AG10803 (cell line): ENCODE measurements at regions not wholly inside any gene's neighbourhood (a gene's known extent, or its start where the extent isn't known, plus 50 kb on each side); places are given as distances from the start of the nearest gene placed in this dataset.

Experiments
- DNase-seq: peaks from one replicate; pipeline ENCODE4 v3.0.0; 2010; ENCODE audit warnings: low read depth
- H3K4me3 ChIP-seq: 2 replicates; pipeline ENCODE4 v1.5.1; 2011; ENCODE audit warnings: mild to moderate bottlenecking, low read length, control low read depth
- CTCF ChIP-seq: conservative IDR thresholded peaks from 2 replicates; pipeline ENCODE4 v1.5.1; 2011; ENCODE audit warnings: mild to moderate bottlenecking, low read length, control low read depth, inconsistent platforms

DNA sequence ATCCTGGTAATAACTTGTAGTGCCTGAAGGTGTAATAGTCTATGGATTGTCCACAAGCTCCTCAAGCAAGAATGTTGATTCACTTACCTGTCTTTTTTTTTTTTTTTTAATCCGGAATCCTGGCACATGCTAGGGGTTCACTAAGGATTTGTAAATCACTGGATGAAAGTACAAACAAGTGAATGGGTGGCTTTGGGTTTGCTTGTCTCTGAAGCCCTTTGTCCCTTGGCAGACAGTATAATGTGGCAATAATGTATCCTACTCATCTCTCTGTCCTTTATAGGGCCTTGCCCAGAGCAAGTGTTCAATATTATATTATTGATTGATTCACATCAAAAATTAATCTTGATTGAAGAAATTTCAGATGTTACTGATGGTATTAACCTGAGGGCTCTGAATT is 334.0 kb upstream of the CPEB2 start:
- no peak for DNase-seq
- H3K4me3 ChIP-seq, result no peak overlapping the region
- no peak for TF ChIP-seq CTCF

- DNase-seq, result no peak
- no peak for TF ChIP-seq CTCF
- no peak overlapping the region for H3K4me3 ChIP-seq
These were observed 332.9 kb upstream of the CPEB2 start for GRCh38 chr4:14669371-14669770.

GRCh38 chr4:14671146-14671545 is 331.1 kb upstream of the CPEB2 start:
- no peak overlapping the region for H3K4me3 ChIP-seq
- no peak for TF ChIP-seq CTCF
- no peak for DNase-seq

- DNase-seq, result no peak
- no peak overlapping the region for H3K4me3 ChIP-seq
- TF ChIP-seq CTCF, result no peak
These were observed 326.8 kb upstream of the CPEB2 start for GRCh38 chr4:14675279-14675985.

GRCh38 chr4:14679906-14680305 is 322.4 kb upstream of the CPEB2 start:
- no peak overlapping the region for H3K4me3 ChIP-seq
- TF ChIP-seq CTCF, result no peak
- DNase-seq, result no peak

- TF ChIP-seq CTCF, result no peak
- DNase-seq, result no peak
- H3K4me3 ChIP-seq, result no peak overlapping the region
These were observed 321.0 kb upstream of the CPEB2 start for GRCh38 chr4:14681330-14681729.

DNA sequence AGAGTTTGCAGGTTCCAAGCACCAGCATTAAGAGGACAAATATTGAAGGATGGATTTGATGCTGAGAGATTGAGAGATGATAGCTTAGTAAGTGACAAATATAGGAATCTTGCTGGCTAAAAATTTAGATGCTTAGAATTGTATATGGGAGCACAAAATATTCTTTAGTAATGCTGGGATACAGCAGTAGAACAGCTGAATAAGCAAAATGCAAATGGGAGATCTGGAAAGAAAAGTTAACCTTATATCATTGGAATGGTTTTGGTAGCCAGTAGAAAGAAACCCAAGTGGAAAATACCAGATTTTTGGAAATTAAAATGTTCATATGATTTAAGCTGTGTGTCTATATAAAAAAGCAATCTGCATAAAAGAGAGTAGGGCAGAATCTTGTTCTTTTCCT is 308.6 kb upstream of the CPEB2 start:
- no peak for TF ChIP-seq CTCF
- no peak for DNase-seq
- H3K4me3 ChIP-seq, result no peak overlapping the region
